SK-N-SH (cell line): ENCODE measurements at regions not wholly inside any gene's neighbourhood (a gene's known extent, or its start where the extent isn't known, plus 50 kb on each side); places are given as distances from the start of the nearest gene placed in this dataset.

Experiments used
- CTCF ChIA-PET: fragments of 300-600, 350-600 bp; formaldehyde crosslinking; extraction: SDS; loops from one replicate; lab custom pipeline; 2021; lab: Yijun Ruan, JAX
- POLR2A ChIA-PET: fragments of 350-600 bp; sonication (Branson Sonifier 250); formaldehyde crosslinking; extraction: SDS; loops from one replicate; lab custom pipeline; 2020; ENCODE audit warnings: antibody characterized with exemption, inconsistent platforms; lab: Yijun Ruan, JAX
- DNase-seq: peaks from one replicate; pipeline ENCODE4 v3.0.0; 2012
- H2AFZ ChIP-seq: fragments of 200-600 bp; sonication (generic); 2 replicates; pipeline ENCODE4 v1.8.1; 2016; ENCODE audit warnings: antibody characterized with exemption, mild to moderate bottlenecking, low read depth
- H3F3A ChIP-seq: fragments of 200-600 bp; sonication (generic); replicated peaks from 2 replicates; pipeline ENCODE3; 2016; ENCODE audit warnings: antibody characterized with exemption, mild to moderate bottlenecking; ENCODE audit not compliant: insufficient read depth
- H3K27ac ChIP-seq, 2 experiments: fragments of 200-500 bp in 1 of 2; fragments of 200-600 bp in 1 of 2; sonication (Bioruptor generic) in 1 of 2; sonication (generic), shearing (Covaris generic) in 1 of 2; 2 replicates each; pipeline versions ENCODE4 v1.5.1 to v1.6.1; 2014 to 2016; ENCODE audit warnings: low read depth in 2 of 2, inconsistent platforms in 1 of 2, low read length in 1 of 2, mild to moderate bottlenecking in 1 of 2, mixed read lengths in 1 of 2
- H3K27me3 ChIP-seq: fragments of 200-600 bp; sonication (generic), shearing (Covaris generic); 2 replicates; pipeline ENCODE4 v1.6.1; 2016; ENCODE audit warnings: mixed run types; ENCODE audit not compliant: insufficient read depth
- H3K36me3 ChIP-seq, 2 experiments: fragments of 200-500 bp in 1 of 2; fragments of 200-600 bp in 1 of 2; sonication (Bioruptor generic) in 1 of 2; sonication (generic) in 1 of 2; replicated peaks in 1 of 2; 2 replicates each; pipeline versions ENCODE3 to v1.5.1; 2014 to 2016; ENCODE audit warnings: low read length in 1 of 2, mild to moderate bottlenecking in 1 of 2; ENCODE audit not compliant: insufficient read depth in 2 of 2, control insufficient read depth in 1 of 2
- H3K4me1 ChIP-seq, 2 experiments: fragments of 200-500 bp in 1 of 2; fragments of 200-600 bp in 1 of 2; sonication (Bioruptor generic) in 1 of 2; sonication (generic), shearing (Covaris generic) in 1 of 2; 2 replicates each; pipeline versions ENCODE4 v1.5.1 to v1.6.1; 2014 to 2016; ENCODE audit warnings: low read depth in 1 of 2, low read length in 1 of 2, mixed run types in 1 of 2; ENCODE audit not compliant: insufficient read depth in 2 of 2, control insufficient read depth in 1 of 2
- H3K4me2 ChIP-seq: fragments of 200-600 bp; sonication (generic), shearing (Covaris generic); 2 replicates; pipeline ENCODE4 v1.6.1; 2017; ENCODE audit warnings: mixed run types
- H3K4me3 ChIP-seq, 2 experiments: fragments of 200-500 bp in 1 of 2; fragments of 200-600 bp in 1 of 2; sonication (Bioruptor generic) in 1 of 2; sonication (generic), shearing (Covaris generic) in 1 of 2; 2 replicates each; pipeline versions ENCODE4 v1.5.1 to v1.8.1; 2014 to 2016; ENCODE audit warnings: low read depth in 2 of 2, inconsistent platforms in 1 of 2, low read length in 1 of 2, mild to moderate bottlenecking in 1 of 2, mixed read lengths in 1 of 2, moderate library complexity in 1 of 2
- H3K79me2 ChIP-seq: fragments of 200-600 bp; sonication (generic); 2 replicates; pipeline ENCODE4 v1.8.1; 2017; ENCODE audit warnings: mild to moderate bottlenecking; ENCODE audit not compliant: insufficient read depth
- H3K9ac ChIP-seq: fragments of 200-600 bp; sonication (generic); 2 replicates; pipeline ENCODE4 v1.6.1; 2017; ENCODE audit warnings: mixed run types
- H3K9me2 ChIP-seq: fragments of 200-600 bp; sonication (generic); 2 replicates; pipeline ENCODE4 v1.6.1; 2017; ENCODE audit warnings: mixed run types
- H3K9me3 ChIP-seq: fragments of 200-600 bp; sonication (generic); 2 replicates; pipeline ENCODE4 v1.6.1; 2017; ENCODE audit warnings: mixed run types, mild to moderate bottlenecking, moderate library complexity
- H4K20me1 ChIP-seq: fragments of 200-600 bp; sonication (generic); 2 replicates; pipeline ENCODE4 v1.6.1; 2017; ENCODE audit warnings: mild to moderate bottlenecking, mixed run types; ENCODE audit not compliant: insufficient read depth
- CTCF ChIP-seq: fragments of 200-600 bp; sonication (generic); IDR thresholded peaks from 2 replicates; pipeline ENCODE4 v1.6.1; 2017; ENCODE audit warnings: antibody characterized with exemption, mild to moderate bottlenecking, moderate library complexity
- ELF1 ChIP-seq: IDR thresholded peaks from 2 replicates; pipeline ENCODE4 v1.4.0; 2012
- FOXJ3 ChIP-seq: sonication (generic); formaldehyde crosslinking; IDR thresholded peaks from 2 replicates; pipeline ENCODE4 v1.5.1; 2020; ENCODE audit warnings: mild to moderate bottlenecking, missing genetic modification reagents
- FOXM1 ChIP-seq: IDR thresholded peaks from 2 replicates; pipeline ENCODE4 v1.4.0; 2012; ENCODE audit warnings: low read depth, mild to moderate bottlenecking
- NFIC ChIP-seq: IDR thresholded peaks from 2 replicates; pipeline ENCODE4 v1.4.0; 2012; ENCODE audit warnings: borderline replicate concordance
- NRF1 ChIP-seq: IDR thresholded peaks from 2 replicates; pipeline ENCODE4 v1.6.1; 2012; ENCODE audit warnings: low read depth, mild to moderate bottlenecking, low read length
- PBX3 ChIP-seq: IDR thresholded peaks from 2 replicates; pipeline ENCODE4; 2012
- RCOR1 ChIP-seq: fragments of 150-350 bp; IDR thresholded peaks from 2 replicates; pipeline ENCODE4 v1.6.1; 2017; ENCODE audit warnings: antibody characterized with exemption, low read length
- SIN3A ChIP-seq: IDR thresholded peaks from 2 replicates; pipeline ENCODE4 v1.6.1; 2012; ENCODE audit warnings: low read depth, mild to moderate bottlenecking, low read length, moderate library complexity, borderline replicate concordance
- TCF12 ChIP-seq: IDR thresholded peaks from 2 replicates; pipeline ENCODE4 v1.4.0; 2012
- TEAD4 ChIP-seq: IDR thresholded peaks from 2 replicates; pipeline ENCODE4 v1.4.0; 2012; ENCODE audit warnings: mild to moderate bottlenecking, borderline replicate concordance; ENCODE audit not compliant: insufficient read depth
- WGBS: methylation state at CpG from one replicate; pipeline ENCODE4 v1.1.6; 2017; ENCODE audit warnings: low lambda C conversion rate; 5-methylcytosine and 5-hydroxymethylcytosine counted together
- TF ChIP-seq, protein P1 (sequence below): fragments of 150-350 bp; IDR thresholded peaks from 2 replicates; pipeline ENCODE4 v1.6.1; 2016; ENCODE audit warnings: mild to moderate bottlenecking, low read depth, low read length

DNA sequence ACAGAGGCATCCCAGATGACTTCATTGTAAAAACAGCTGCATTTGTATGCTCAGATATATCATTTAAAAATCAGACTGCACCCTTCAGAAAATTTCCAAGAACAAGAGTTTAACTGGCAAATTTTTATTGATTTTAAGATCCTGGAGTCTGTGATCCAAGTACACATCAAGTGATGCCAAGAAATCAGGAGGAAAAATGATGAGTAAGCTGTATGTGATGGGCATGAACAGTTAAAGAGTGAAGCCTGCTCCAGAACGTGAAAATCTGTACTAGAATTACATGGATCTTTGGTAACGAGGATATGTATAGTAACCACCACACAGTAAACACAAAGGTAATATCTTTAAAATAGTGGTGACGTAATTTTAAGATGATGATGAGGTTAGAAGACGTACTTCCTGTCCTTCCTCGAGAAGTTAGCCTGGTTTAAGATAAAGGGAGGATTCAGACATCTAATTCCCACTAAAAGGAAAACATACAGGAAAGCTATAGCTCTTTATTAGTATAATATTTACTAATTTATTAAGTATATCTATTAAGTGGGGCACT lies 1374.3 kb upstream of the DDX18 start:
- WGBS: 7% methylated on average over 5 of the region's 5 CpGs
- ChIA-PET POLR2A (no interaction called here), CTCF (no interaction called here)
- no peaks in the 10 kb centered on the region for H3K4me1 ChIP-seq
- no peaks in the 10 kb centered on the region for H3K9me2 ChIP-seq
- no peak overlapping the region for H3K27ac ChIP-seq
- H3K4me3 ChIP-seq: no peak overlapping the region
- no peaks in the 10 kb centered on the region for H3K9me3 ChIP-seq
- no peaks in the 10 kb centered on the region for H4K20me1 ChIP-seq
- TF ChIP-seq FOXM1 (no peak), PBX3 (no peak), FOXJ3 (CRISPR knock-in tag) (no peak), RCOR1 (no peak), CTCF (no peak)
- TF ChIP-seq, protein P1, sequence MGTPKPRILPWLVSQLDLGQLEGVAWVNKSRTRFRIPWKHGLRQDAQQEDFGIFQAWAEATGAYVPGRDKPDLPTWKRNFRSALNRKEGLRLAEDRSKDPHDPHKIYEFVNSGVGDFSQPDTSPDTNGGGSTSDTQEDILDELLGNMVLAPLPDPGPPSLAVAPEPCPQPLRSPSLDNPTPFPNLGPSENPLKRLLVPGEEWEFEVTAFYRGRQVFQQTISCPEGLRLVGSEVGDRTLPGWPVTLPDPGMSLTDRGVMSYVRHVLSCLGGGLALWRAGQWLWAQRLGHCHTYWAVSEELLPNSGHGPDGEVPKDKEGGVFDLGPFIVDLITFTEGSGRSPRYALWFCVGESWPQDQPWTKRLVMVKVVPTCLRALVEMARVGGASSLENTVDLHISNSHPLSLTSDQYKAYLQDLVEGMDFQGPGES: no peak
- TF ChIP-seq, all 33 proteins: peak for 0
- no peaks in the 10 kb centered on the region for H3K79me2 ChIP-seq
- DNase-seq: no peak
- no peaks in the 10 kb centered on the region for H3K27me3 ChIP-seq
- no peaks in the 10 kb centered on the region for H3F3A ChIP-seq
- no peak overlapping the region for H3K4me2 ChIP-seq
- no peaks in the 10 kb centered on the region for H3K36me3 ChIP-seq
- no peak overlapping the region for H2AFZ ChIP-seq
- H3K9ac ChIP-seq: no peak overlapping the region

DNA sequence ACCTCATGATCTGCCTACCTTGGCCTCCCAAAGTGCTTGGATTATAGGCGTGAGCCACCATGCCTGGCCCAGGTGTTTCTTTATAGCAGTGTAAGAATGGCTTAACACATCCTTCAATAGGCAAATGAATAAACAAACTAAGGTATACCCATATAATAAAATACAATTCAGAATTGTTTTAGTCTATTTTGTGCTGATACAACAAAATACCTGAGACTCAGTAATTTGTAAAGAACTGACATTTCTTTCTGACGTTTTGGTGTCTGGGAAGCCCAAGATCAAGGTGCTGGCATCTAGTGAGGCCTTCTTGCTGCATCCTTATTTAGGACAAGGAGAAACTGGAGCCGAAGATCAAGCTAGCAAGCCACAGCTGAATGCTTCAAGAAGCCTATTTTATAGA lies 1372.1 kb upstream of the DDX18 start:
- no peak overlapping the region for H3K27ac ChIP-seq
- no peaks in the 10 kb centered on the region for H4K20me1 ChIP-seq
- no peak overlapping the region for H2AFZ ChIP-seq
- no peak overlapping the region for H3K9ac ChIP-seq
- H3K4me1 ChIP-seq: no peaks in the 10 kb centered on the region
- no peaks in the 10 kb centered on the region for H3K27me3 ChIP-seq
- H3K4me3 ChIP-seq: no peak overlapping the region
- 10% methylated on average over 3 of the region's 3 CpGs for WGBS
- no peaks in the 10 kb centered on the region for H3K79me2 ChIP-seq
- H3K36me3 ChIP-seq: no peaks in the 10 kb centered on the region
- no peaks in the 10 kb centered on the region for H3K9me2 ChIP-seq
- ChIA-PET CTCF (no interaction called here), POLR2A (no interaction called here)
- H3K4me2 ChIP-seq: no peak overlapping the region
- H3K9me3 ChIP-seq: 0 out of 2 replicates have a peak, but pooled peaks cover 9% of the 10 kb centered on the region
- TF ChIP-seq TEAD4: no peak
- TF ChIP-seq NFIC: no peak
- TF ChIP-seq, protein P1: no peak
- TF ChIP-seq TCF12: no peak
- no peak for TF ChIP-seq NRF1
- no peak for TF ChIP-seq ELF1
- no peak for TF ChIP-seq RCOR1
- no peak for TF ChIP-seq SIN3A
- TF ChIP-seq, all 33 proteins: peak for 0
- DNase-seq: no peak
- H3F3A ChIP-seq: no peaks in the 10 kb centered on the region
